ENCODE measurements at regions not wholly inside any gene's neighbourhood (a gene's known extent, or its start where the extent isn't known, plus 50 kb on each side); places are given as distances from the start of the nearest gene placed in this dataset.
A peak's percentile ranks its signal among the peaks of the same experiment; 100 is the strongest.

- ATAC-seq (ENCODE audit: insufficient number of reproducible peaks, low FRiP score, low read depth) (no peak), DNase-seq (ENCODE audit: low spot score) (no peak)
- TF ChIP-seq CTCF (IDR thresholded peaks at IDR 0.05), result no peak
- H3K9me3 ChIP-seq, result no peaks in the 10 kb centered on the region
- H3K36me3 ChIP-seq, result no peaks in the 10 kb centered on the region
- H3K4me1 ChIP-seq (ENCODE audit: control insufficient read depth in 1 of 2, low read depth in 2 of 2), result peaks cover 3 to 9% of the 10 kb centered on the region in 2 donors
- H3K4me3 ChIP-seq, result no peak overlapping the region
- H3K27ac ChIP-seq, result no peak overlapping the region
- no peaks in the 10 kb centered on the region for H3K27me3 ChIP-seq (replicated peaks; ENCODE audit: insufficient read depth)
These were observed 313.4 kb downstream of the CDH11 start for GRCh38 chr16:64808474-64808873.

- Histone ChIP-seq H3K27me3 (replicated peaks; ENCODE audit: insufficient read depth) (no peaks in the 10 kb centered on the region), H3K4me1 (ENCODE audit: control insufficient read depth in 1 of 2, low read depth in 2 of 2) (peaks cover 3 to 19% of the 10 kb centered on the region in 2 donors), H3K4me3 (no peak overlapping the region), H3K9me3 (no peaks in the 10 kb centered on the region), H3K36me3 (no peaks in the 10 kb centered on the region), H3K27ac (peak overlapping the region; percentile 2 to 18)
- DNase-seq (ENCODE audit: low spot score) (no peak), ATAC-seq (ENCODE audit: insufficient number of reproducible peaks, low FRiP score, low read depth) (no peak)
- no peak for TF ChIP-seq CTCF (IDR thresholded peaks at IDR 0.05)
These were observed 330.1 kb downstream of the CDH11 start for GRCh38 chr16:64791756-64792155.

- no peaks in the 10 kb centered on the region for H3K9me3 ChIP-seq
- no peak for TF ChIP-seq CTCF (IDR thresholded peaks at IDR 0.05)
- H3K4me1 ChIP-seq (ENCODE audit: control insufficient read depth in 1 of 2, low read depth in 2 of 2), result peaks cover 3 to 4% of the 10 kb centered on the region in 2 donors
- DNase-seq (ENCODE audit: low spot score), result no peak
- peak overlapping the region in 1 of 2 donors; percentile 20 for H3K27ac ChIP-seq
- H3K36me3 ChIP-seq, result no peaks in the 10 kb centered on the region
- peak; percentile 69 for ATAC-seq (ENCODE audit: insufficient number of reproducible peaks, low FRiP score, low read depth)
- no peaks in the 10 kb centered on the region for H3K27me3 ChIP-seq (replicated peaks; ENCODE audit: insufficient read depth)
- no peak overlapping the region for H3K4me3 ChIP-seq
These were observed 337.2 kb downstream of the CDH11 start for GRCh38 chr16:64784635-64785034.

- H3K9me3 ChIP-seq, result no peaks in the 10 kb centered on the region
- peaks cover 3 to 4% of the 10 kb centered on the region in 2 donors for H3K4me1 ChIP-seq (ENCODE audit: control insufficient read depth in 1 of 2, low read depth in 2 of 2)
- H3K27ac ChIP-seq, result no peak overlapping the region
- H3K27me3 ChIP-seq (replicated peaks; ENCODE audit: insufficient read depth), result no peaks in the 10 kb centered on the region
- DNase-seq (ENCODE audit: low spot score) (no peak), ATAC-seq (ENCODE audit: insufficient number of reproducible peaks, low FRiP score, low read depth) (no peak)
- no peak for TF ChIP-seq CTCF (IDR thresholded peaks at IDR 0.05)
- H3K4me3 ChIP-seq, result no peak overlapping the region
- no peaks in the 10 kb centered on the region for H3K36me3 ChIP-seq
These were observed 339.4 kb downstream of the CDH11 start for GRCh38 chr16:64782484-64782883.

GRCh38 chr16:64780445-64780844, 341.4 kb downstream of the CDH11 start:
- H3K4me1 ChIP-seq (ENCODE audit: control insufficient read depth in 1 of 2, low read depth in 2 of 2), result peaks cover 3 to 4% of the 10 kb centered on the region in 2 donors
- no peak for ATAC-seq (ENCODE audit: insufficient number of reproducible peaks, low FRiP score, low read depth)
- H3K36me3 ChIP-seq, result no peaks in the 10 kb centered on the region
- no peak for TF ChIP-seq CTCF (IDR thresholded peaks at IDR 0.05)
- no peak overlapping the region for H3K4me3 ChIP-seq
- H3K9me3 ChIP-seq, result no peaks in the 10 kb centered on the region
- H3K27me3 ChIP-seq (replicated peaks; ENCODE audit: insufficient read depth), result no peaks in the 10 kb centered on the region
- H3K27ac ChIP-seq, result no peak overlapping the region
- no peak for DNase-seq (ENCODE audit: low spot score)
